ENCODE measurements at regions not wholly inside any gene's neighbourhood (a gene's known extent, or its start where the extent isn't known, plus 50 kb on each side); places are given as distances from the start of the nearest gene placed in this dataset.

DNA sequence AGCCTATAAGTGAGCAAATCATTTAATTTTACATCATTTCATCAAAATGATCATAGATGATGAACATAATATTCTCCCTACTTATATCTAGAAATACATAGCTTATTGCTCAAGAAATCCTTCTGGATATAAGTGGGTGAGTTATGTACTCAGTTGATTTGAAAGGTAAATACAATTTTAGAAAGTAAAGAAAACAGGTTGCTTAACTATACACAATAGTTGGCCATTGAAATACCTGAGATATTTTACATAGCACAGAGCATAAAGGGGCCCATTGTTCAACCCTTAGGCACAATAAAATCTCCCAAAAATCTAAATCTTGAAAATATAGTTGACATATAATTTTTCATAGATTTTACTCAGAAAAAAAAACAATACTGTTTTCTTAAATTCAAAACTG lies 782.0 kb upstream of the KLHL1 start:
- no peak for TF ChIP-seq CTCF (IDR thresholded peaks at IDR 0.05)
- no peak for TF ChIP-seq POLR2A (IDR thresholded peaks at IDR 0.05)
- TF ChIP-seq POLR2AphosphoS5 (IDR thresholded peaks at IDR 0.05) = no peak
- no peak for TF ChIP-seq EP300 (IDR thresholded peaks at IDR 0.05; ENCODE audit: low read depth)
